ENCODE measurements at regions not wholly inside any gene's neighbourhood (a gene's known extent, or its start where the extent isn't known, plus 50 kb on each side); places are given as distances from the start of the nearest gene placed in this dataset.

- TF ChIP-seq EZH2 (IDR thresholded peaks at IDR 0.05; ENCODE audit: insufficient read depth, poor library complexity, severe bottlenecking), result no peak
- TF ChIP-seq EZH2phosphoT487 (IDR thresholded peaks at IDR 0.05; ENCODE audit: insufficient read depth, low read depth), result no peak
These were observed 76.2 kb downstream of the TSPAN17 start for GRCh38 chr5:176723440-176723839.
